ENCODE measurements at regions not wholly inside any gene's neighbourhood (a gene's known extent, or its start where the extent isn't known, plus 50 kb on each side); places are given as distances from the start of the nearest gene placed in this dataset.

- DNase-seq (ENCODE audit: low spot score in 2 of 2) = no peak
- Histone ChIP-seq H3K9me3 (no peaks in the 10 kb centered on the region), H3K36me3 (no peaks in the 10 kb centered on the region), H3K4me3 (no peak overlapping the region), H3K4me1 (no peaks in the 10 kb centered on the region), H3K27ac (no peak overlapping the region), H3K27me3 (no peaks in the 10 kb centered on the region)
- TF ChIP-seq POLR2AphosphoS5 (IDR thresholded peaks at IDR 0.05) = no peak
- no peak for TF ChIP-seq EP300 (IDR thresholded peaks at IDR 0.05)
- TF ChIP-seq CTCF (IDR thresholded peaks at IDR 0.05) = no peak
- no peak for TF ChIP-seq POLR2A (IDR thresholded peaks at IDR 0.05)
- WGBS = 71% methylated on average over 1 of the region's 1 CpG
Observed at GRCh38 chr10:4370376-4370775, 455.6 kb upstream of the AKR1E2 start.

GRCh38 chr10:4361581-4361980, 464.4 kb upstream of the AKR1E2 start:
- no peaks in the 10 kb centered on the region for H3K9me3 ChIP-seq
- no peak for DNase-seq (ENCODE audit: low spot score in 2 of 2)
- no peak for TF ChIP-seq EP300 (IDR thresholded peaks at IDR 0.05)
- TF ChIP-seq CTCF (IDR thresholded peaks at IDR 0.05) = no peak
- H3K4me3 ChIP-seq = no peak overlapping the region
- no peak overlapping the region for H3K27ac ChIP-seq
- no peaks in the 10 kb centered on the region for H3K27me3 ChIP-seq
- no peaks in the 10 kb centered on the region for H3K36me3 ChIP-seq
- no peaks in the 10 kb centered on the region for H3K4me1 ChIP-seq
- WGBS = 66% methylated on average over 3 of the region's 3 CpGs

- no peak overlapping the region for H3K4me3 ChIP-seq
Observed at GRCh38 chr10:4359003-4359402, 467.0 kb upstream of the AKR1E2 start.

GRCh38 chr10:4357911-4358310, 468.1 kb upstream of the AKR1E2 start:
- TF ChIP-seq POLR2A (IDR thresholded peaks at IDR 0.05) (no peak), EP300 (IDR thresholded peaks at IDR 0.05) (no peak)
- H3K27me3 ChIP-seq = no peaks in the 10 kb centered on the region
- H3K36me3 ChIP-seq = no peaks in the 10 kb centered on the region
- H3K4me1 ChIP-seq = peaks cover 5% of the 10 kb centered on the region
- no peak overlapping the region for H3K4me3 ChIP-seq
- H3K9me3 ChIP-seq = no peaks in the 10 kb centered on the region
- H3K27ac ChIP-seq = no peak overlapping the region
- no peak for DNase-seq (ENCODE audit: low spot score in 2 of 2)

More at GRCh38 chr10:4359003-4359402, 467.0 kb upstream of the AKR1E2 start:
- Histone ChIP-seq H3K27me3 (no peaks in the 10 kb centered on the region), H3K36me3 (no peaks in the 10 kb centered on the region), H3K27ac (no peak overlapping the region), H3K9me3 (no peaks in the 10 kb centered on the region), H3K4me1 (peaks cover under 1% of the 10 kb centered on the region)
- no peak for TF ChIP-seq POLR2A (IDR thresholded peaks at IDR 0.05)
- TF ChIP-seq CTCF (IDR thresholded peaks at IDR 0.05) = no peak
- no peak for TF ChIP-seq POLR2AphosphoS5 (IDR thresholded peaks at IDR 0.05)
- no peak for TF ChIP-seq EP300 (IDR thresholded peaks at IDR 0.05)
- WGBS = 72% methylated on average over 5 of the region's 5 CpGs
- DNase-seq (ENCODE audit: low spot score in 2 of 2) = no peak

GRCh38 chr10:4355350-4355749, 470.7 kb upstream of the AKR1E2 start:
- Histone ChIP-seq H3K27me3 (no peaks in the 10 kb centered on the region), H3K27ac (no peak overlapping the region), H3K4me3 (no peak overlapping the region), H3K9me3 (no peaks in the 10 kb centered on the region), H3K36me3 (no peaks in the 10 kb centered on the region), H3K4me1 (peaks cover 5% of the 10 kb centered on the region)
- DNase-seq (ENCODE audit: low spot score in 2 of 2) = no peak
- TF ChIP-seq EP300 (IDR thresholded peaks at IDR 0.05) = no peak
- TF ChIP-seq POLR2AphosphoS5 (IDR thresholded peaks at IDR 0.05) = no peak
- TF ChIP-seq CTCF (IDR thresholded peaks at IDR 0.05) = no peak
- TF ChIP-seq POLR2A (IDR thresholded peaks at IDR 0.05) = no peak
- 73% methylated on average over 1 of the region's 1 CpG for WGBS

GRCh38 chr10:4354382-4354812, 471.6 kb upstream of the AKR1E2 start:
- DNase-seq (ENCODE audit: low spot score in 2 of 2) = no peak
- 82% methylated on average over 7 of the region's 7 CpGs for WGBS

More at GRCh38 chr10:4354382-4354812, 471.6 kb upstream of the AKR1E2 start:
- Histone ChIP-seq H3K36me3 (no peaks in the 10 kb centered on the region), H3K27me3 (no peaks in the 10 kb centered on the region), H3K9me3 (no peaks in the 10 kb centered on the region), H3K4me1 (peaks cover 5% of the 10 kb centered on the region), H3K4me3 (no peak overlapping the region), H3K27ac (no peak overlapping the region)
- TF ChIP-seq EP300 (IDR thresholded peaks at IDR 0.05) (no peak), POLR2A (IDR thresholded peaks at IDR 0.05) (no peak), CTCF (IDR thresholded peaks at IDR 0.05) (no peak), POLR2AphosphoS5 (IDR thresholded peaks at IDR 0.05) (no peak)
